A549 (cell line): ENCODE measurements at regions not wholly inside any gene's neighbourhood (a gene's known extent, or its start where the extent isn't known, plus 50 kb on each side); places are given as distances from the start of the nearest gene placed in this dataset.

Experiments
- ATAC-seq, 2 experiments: fragments of 200-7000 bp in 1 of 2; fragments of >200 bp in 1 of 2; cut with Nextera tagmentation in 1 of 2; cut with Tn5 transposase in 1 of 2; 3 replicates each; pipeline versions ENCODE4 v1.8.0 to v1.9.1; 2018 to 2020; ENCODE audit warnings: mild to moderate bottlenecking in 1 of 2, moderate library complexity in 1 of 2
- CTCF ChIA-PET: fragments of 300-600 bp; sonication (Branson Sonifier 250); formaldehyde crosslinking; extraction: SDS; loops from one replicate; lab custom pipeline; 2021; ENCODE audit warnings: antibody characterized with exemption, inconsistent platforms; lab: Yijun Ruan, JAX
- POLR2A ChIA-PET: fragments of 350-600 bp; formaldehyde crosslinking; extraction: SDS; loops from one replicate; lab custom pipeline; 2021; ENCODE audit warnings: antibody characterized with exemption, inconsistent platforms; lab: Yijun Ruan, JAX
- DNase-seq, 2 experiments: peaks; one replicate each; pipeline versions ENCODE4 v3.0.0 to v3.0.0-alpha.2; 2011 to 2016; ENCODE audit warnings: low read depth in 1 of 2, low spot score in 1 of 2
- FAIRE-seq: peaks from 2 replicates; lab custom pipeline; 2011; peaks lifted over from hg19 to GRCh38; lab: Jason Lieb, UNC
- H3K27ac ChIP-seq, 2 experiments: fragments of >200 bp; sonication (Bioruptor Twin); formaldehyde crosslinking; 3 replicates each; pipeline ENCODE4 v1.5.1; 2016 to 2017
- H3K4me1 ChIP-seq: fragments of >200 bp; sonication (Bioruptor Twin); formaldehyde crosslinking; 3 replicates; pipeline ENCODE4 v1.6.1; 2016
- H3K4me2 ChIP-seq: fragments of >200 bp; sonication (Bioruptor Twin); formaldehyde crosslinking; 3 replicates; pipeline ENCODE4 v1.6.1; 2016
- H3K4me3 ChIP-seq: fragments of >200 bp; sonication (Bioruptor Twin); formaldehyde crosslinking; 3 replicates; pipeline ENCODE4 v1.5.1; 2016
- H3K9me3 ChIP-seq: fragments of >200 bp; sonication (Bioruptor Twin); formaldehyde crosslinking; 3 replicates; pipeline ENCODE4 v1.6.1; 2016
- BHLHE40 ChIP-seq: IDR thresholded peaks from 2 replicates; pipeline ENCODE4 v1.6.1; 2012; ENCODE audit warnings: low read depth, low read length, inconsistent platforms
- CEBPB ChIP-seq, 2 experiments: fragments of >200 bp in 1 of 2; sonication (Bioruptor Twin) in 1 of 2; formaldehyde crosslinking in 1 of 2; IDR thresholded peaks; 2 replicates each; pipeline ENCODE4 v1.6.1; 2012 to 2016
- CHD4 ChIP-seq: fragments of 200-600 bp; sonication (generic); IDR thresholded peaks from 2 replicates; pipeline ENCODE4 v1.6.1; 2016; ENCODE audit warnings: antibody characterized with exemption, mild to moderate bottlenecking, borderline replicate concordance
- CTCF ChIP-seq: fragments of >200 bp; sonication (Bioruptor Twin); formaldehyde crosslinking; IDR thresholded peaks from 3 replicates; pipeline ENCODE4 v1.5.1; 2016
- EHMT2 ChIP-seq: fragments of 200-600 bp; sonication (generic); IDR thresholded peaks from 2 replicates; pipeline ENCODE4 v1.6.1; 2016; ENCODE audit warnings: antibody characterized with exemption, low read depth, mild to moderate bottlenecking, moderate library complexity
- EP300 ChIP-seq, 2 experiments: fragments of >200 bp; sonication (Bioruptor Twin); formaldehyde crosslinking; IDR thresholded peaks; 2 replicates in 1 of 2; 3 replicates in 1 of 2; pipeline ENCODE4 v1.6.1; 2016 to 2017
- FOSL2 ChIP-seq, 2 experiments: fragments of 450-650 bp in 1 of 2; fragments of >200 bp in 1 of 2; sonication (Bioruptor Twin) in 1 of 2; formaldehyde crosslinking; IDR thresholded peaks; 2 replicates each; pipeline versions ENCODE4 v1.5.0 to v1.6.1; 2016 to 2020; ENCODE audit warnings: mild to moderate bottlenecking in 1 of 2, moderate library complexity in 1 of 2
- GATA3 ChIP-seq: IDR thresholded peaks from 2 replicates; pipeline ENCODE4 v1.6.1; 2012; ENCODE audit warnings: borderline replicate concordance
- HDAC2 ChIP-seq: fragments of 200-600 bp; sonication (generic); IDR thresholded peaks from 2 replicates; pipeline ENCODE4 v1.6.1; 2016
- HES2 ChIP-seq: fragments of >200 bp; sonication (Bioruptor Twin); formaldehyde crosslinking; IDR thresholded peaks from 2 replicates; pipeline ENCODE4 v1.6.1; 2016
- HEYL ChIP-seq: fragments of 250-450 bp; sonication (Bioruptor Pico); IDR thresholded peaks from 2 replicates; pipeline ENCODE4 v1.8.0; 2021; ENCODE audit warnings: mild to moderate bottlenecking, moderate library complexity
- KDM1A ChIP-seq: fragments of 200-600 bp; sonication (generic); IDR thresholded peaks from 2 replicates; pipeline ENCODE4 v1.6.1; 2016; ENCODE audit warnings: low read depth, mild to moderate bottlenecking
- MAX ChIP-seq: IDR thresholded peaks from 2 replicates; pipeline ENCODE4 v1.6.1; 2012
- MAZ ChIP-seq: fragments of 150-350 bp; IDR thresholded peaks from 2 replicates; pipeline ENCODE4 v1.6.1; 2014; ENCODE audit warnings: antibody characterized with exemption, low read depth, low read length, borderline replicate concordance
- NFE2L2 ChIP-seq: fragments of 150-350 bp; conservative IDR thresholded peaks from 2 replicates; pipeline ENCODE4 v1.6.1; 2014; ENCODE audit warnings: low read length
- PBX3 ChIP-seq: IDR thresholded peaks from 2 replicates; pipeline ENCODE4 v1.6.1; 2012
- POLR2AphosphoS2 ChIP-seq: conservative IDR thresholded peaks from 2 replicates; pipeline ENCODE4 v1.6.1; 2012; ENCODE audit warnings: low read length, improper control_type of control experiment, inconsistent platforms
- SREBF2 ChIP-seq: fragments of 450-650 bp; IDR thresholded peaks from 2 replicates; pipeline ENCODE4 v1.6.1; 2014; ENCODE audit warnings: mild to moderate bottlenecking, moderate library complexity
- TP53 ChIP-seq: fragments of 250-450 bp; sonication (Bioruptor Pico); IDR thresholded peaks from 2 replicates; pipeline ENCODE4 v1.5.0; 2021; ENCODE audit warnings: mild to moderate bottlenecking, moderate library complexity
- ZC3H11A ChIP-seq: fragments of 450-650 bp; IDR thresholded peaks from 2 replicates; pipeline ENCODE4 v1.6.1; 2014; ENCODE audit warnings: antibody characterized with exemption, mild to moderate bottlenecking
- ZFP36 ChIP-seq: fragments of 450-650 bp; IDR thresholded peaks from 2 replicates; pipeline ENCODE4 v1.6.1; 2014; ENCODE audit warnings: borderline replicate concordance; ENCODE audit not compliant: partially characterized antibody
- WGBS: methylation state at CpG from one replicate; pipeline ENCODE4 v1.1.6; 2017; ENCODE audit errors: missing lambda C conversion rate; 5-methylcytosine and 5-hydroxymethylcytosine counted together
- TF ChIP-seq, protein P1 (sequence below): fragments of 150-350 bp; IDR thresholded peaks from 2 replicates; pipeline ENCODE4 v1.6.1; 2014; ENCODE audit warnings: low read depth, mild to moderate bottlenecking, low read length
- TF ChIP-seq, protein P2 (sequence below): fragments of >200 bp; sonication (Bioruptor Twin); formaldehyde crosslinking; IDR thresholded peaks from 3 replicates; pipeline ENCODE4 v1.6.1; 2016
- TF ChIP-seq, protein P3 (sequence below): fragments of 200-600 bp; sonication (generic); IDR thresholded peaks from 2 replicates; pipeline ENCODE4 v1.6.1; 2016; ENCODE audit warnings: antibody characterized with exemption, mild to moderate bottlenecking, moderate library complexity

- no peak for TF ChIP-seq MAX
- no peak for TF ChIP-seq HEYL
- TF ChIP-seq ZC3H11A, result no peak
- no peak for TF ChIP-seq NFE2L2
- TF ChIP-seq ZFP36, result no peak
- no peak for TF ChIP-seq EP300 (IDR thresholded peaks at IDR 0.05)
- TF ChIP-seq, all 56 proteins: peak for 0
- ATAC-seq (no peak), FAIRE-seq (no peak), DNase-seq (no peak)
- POLR2A ChIA-PET, result no interaction called here
- Histone ChIP-seq H3K9me3 (no peaks in the 10 kb centered on the region), H3K4me1 (no peaks in the 10 kb centered on the region), H3K4me3 (no peak overlapping the region), H3K4me2 (no peak overlapping the region), H3K27ac (no peak overlapping the region)
- 15% methylated on average over 8 of the region's 8 CpGs for WGBS
- CTCF ChIA-PET, result no interaction called here
Observed at GRCh38 chr5:2284678-2285077, 402.0 kb upstream of the IRX4 start.

DNA sequence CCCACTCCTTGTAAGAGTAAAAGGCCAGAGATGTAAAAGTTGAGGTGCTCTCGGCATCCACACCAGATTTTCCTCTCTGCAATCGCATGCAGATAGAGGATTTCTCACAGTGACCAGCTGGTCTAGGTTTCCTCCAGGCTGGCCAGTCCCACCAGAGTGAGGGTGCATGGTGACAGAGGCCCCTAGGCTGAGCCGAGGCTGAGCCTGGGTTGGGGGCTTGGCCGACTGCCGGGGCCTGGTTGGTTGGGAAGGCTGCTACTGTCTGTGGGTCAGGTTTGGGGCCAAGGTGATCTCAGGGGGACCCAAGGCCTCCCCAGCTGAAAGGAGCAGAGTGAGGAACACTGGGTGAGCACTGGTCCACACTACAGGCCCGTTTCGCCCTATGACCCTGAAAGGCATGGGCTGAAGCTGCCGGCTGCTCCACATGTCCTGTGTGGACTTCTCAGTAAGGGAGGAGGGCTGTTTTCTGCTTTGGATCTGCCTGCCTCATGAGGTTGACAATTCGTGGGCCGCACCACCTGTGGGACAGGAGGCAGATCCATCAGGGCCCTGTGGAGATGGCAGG lies 400.8 kb upstream of the IRX4 start:
- no peak for TF ChIP-seq HES2
- no peak for TF ChIP-seq PBX3
- no peak for TF ChIP-seq CTCF
- TF ChIP-seq MAZ, result no peak
- no peak for TF ChIP-seq BHLHE40
- TF ChIP-seq TP53 (CRISPR knock-in tag), result no peak
- TF ChIP-seq HDAC2, result no peak
- TF ChIP-seq, all 56 proteins: peak for 0
- Histone ChIP-seq H3K9me3 (no peaks in the 10 kb centered on the region), H3K4me2 (no peak overlapping the region), H3K4me1 (no peaks in the 10 kb centered on the region), H3K27ac (no peak overlapping the region), H3K4me3 (no peak overlapping the region)
- FAIRE-seq, result no peak
- WGBS, result 27% methylated on average over 10 of the region's 10 CpGs
- no peak for ATAC-seq
- ChIA-PET POLR2A (no interaction called here), CTCF (no interaction called here)
- no peak for DNase-seq

- WGBS, result 19% methylated on average over 7 of the region's 7 CpGs
- POLR2A ChIA-PET, result no interaction called here
- CTCF ChIA-PET, result no interaction called here
- TF ChIP-seq NFE2L2, result no peak
- no peak for TF ChIP-seq SREBF2
- no peak for TF ChIP-seq POLR2AphosphoS2
- TF ChIP-seq CHD4, result no peak
- TF ChIP-seq, protein P1, sequence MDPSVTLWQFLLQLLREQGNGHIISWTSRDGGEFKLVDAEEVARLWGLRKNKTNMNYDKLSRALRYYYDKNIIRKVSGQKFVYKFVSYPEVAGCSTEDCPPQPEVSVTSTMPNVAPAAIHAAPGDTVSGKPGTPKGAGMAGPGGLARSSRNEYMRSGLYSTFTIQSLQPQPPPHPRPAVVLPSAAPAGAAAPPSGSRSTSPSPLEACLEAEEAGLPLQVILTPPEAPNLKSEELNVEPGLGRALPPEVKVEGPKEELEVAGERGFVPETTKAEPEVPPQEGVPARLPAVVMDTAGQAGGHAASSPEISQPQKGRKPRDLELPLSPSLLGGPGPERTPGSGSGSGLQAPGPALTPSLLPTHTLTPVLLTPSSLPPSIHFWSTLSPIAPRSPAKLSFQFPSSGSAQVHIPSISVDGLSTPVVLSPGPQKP, result no peak
- TF ChIP-seq KDM1A, result no peak
- TF ChIP-seq FOSL2 (IDR thresholded peaks at IDR 0.05), result no peak
- TF ChIP-seq FOSL2 (CRISPR knock-in tag; IDR thresholded peaks at IDR 0.05), result no peak
- TF ChIP-seq, protein P2, sequence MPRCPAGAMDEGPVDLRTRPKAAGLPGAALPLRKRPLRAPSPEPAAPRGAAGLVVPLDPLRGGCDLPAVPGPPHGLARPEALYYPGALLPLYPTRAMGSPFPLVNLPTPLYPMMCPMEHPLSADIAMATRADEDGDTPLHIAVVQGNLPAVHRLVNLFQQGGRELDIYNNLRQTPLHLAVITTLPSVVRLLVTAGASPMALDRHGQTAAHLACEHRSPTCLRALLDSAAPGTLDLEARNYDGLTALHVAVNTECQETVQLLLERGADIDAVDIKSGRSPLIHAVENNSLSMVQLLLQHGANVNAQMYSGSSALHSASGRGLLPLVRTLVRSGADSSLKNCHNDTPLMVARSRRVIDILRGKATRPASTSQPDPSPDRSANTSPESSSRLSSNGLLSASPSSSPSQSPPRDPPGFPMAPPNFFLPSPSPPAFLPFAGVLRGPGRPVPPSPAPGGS, result no peak
- TF ChIP-seq EHMT2, result no peak
- TF ChIP-seq HEYL, result no peak
- no peak for TF ChIP-seq CEBPB (IDR thresholded peaks at IDR 0.05)
- TF ChIP-seq GATA3, result no peak
- TF ChIP-seq HES2, result no peak
- TF ChIP-seq, protein P3, sequence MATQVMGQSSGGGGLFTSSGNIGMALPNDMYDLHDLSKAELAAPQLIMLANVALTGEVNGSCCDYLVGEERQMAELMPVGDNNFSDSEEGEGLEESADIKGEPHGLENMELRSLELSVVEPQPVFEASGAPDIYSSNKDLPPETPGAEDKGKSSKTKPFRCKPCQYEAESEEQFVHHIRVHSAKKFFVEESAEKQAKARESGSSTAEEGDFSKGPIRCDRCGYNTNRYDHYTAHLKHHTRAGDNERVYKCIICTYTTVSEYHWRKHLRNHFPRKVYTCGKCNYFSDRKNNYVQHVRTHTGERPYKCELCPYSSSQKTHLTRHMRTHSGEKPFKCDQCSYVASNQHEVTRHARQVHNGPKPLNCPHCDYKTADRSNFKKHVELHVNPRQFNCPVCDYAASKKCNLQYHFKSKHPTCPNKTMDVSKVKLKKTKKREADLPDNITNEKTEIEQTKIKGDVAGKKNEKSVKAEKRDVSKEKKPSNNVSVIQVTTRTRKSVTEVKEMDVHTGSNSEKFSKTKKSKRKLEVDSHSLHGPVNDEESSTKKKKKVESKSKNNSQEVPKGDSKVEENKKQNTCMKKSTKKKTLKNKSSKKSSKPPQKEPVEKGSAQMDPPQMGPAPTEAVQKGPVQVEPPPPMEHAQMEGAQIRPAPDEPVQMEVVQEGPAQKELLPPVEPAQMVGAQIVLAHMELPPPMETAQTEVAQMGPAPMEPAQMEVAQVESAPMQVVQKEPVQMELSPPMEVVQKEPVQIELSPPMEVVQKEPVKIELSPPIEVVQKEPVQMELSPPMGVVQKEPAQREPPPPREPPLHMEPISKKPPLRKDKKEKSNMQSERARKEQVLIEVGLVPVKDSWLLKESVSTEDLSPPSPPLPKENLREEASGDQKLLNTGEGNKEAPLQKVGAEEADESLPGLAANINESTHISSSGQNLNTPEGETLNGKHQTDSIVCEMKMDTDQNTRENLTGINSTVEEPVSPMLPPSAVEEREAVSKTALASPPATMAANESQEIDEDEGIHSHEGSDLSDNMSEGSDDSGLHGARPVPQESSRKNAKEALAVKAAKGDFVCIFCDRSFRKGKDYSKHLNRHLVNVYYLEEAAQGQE, result no peak
Observed at GRCh38 chr5:2282893-2283292, 400.2 kb upstream of the IRX4 start.

More at GRCh38 chr5:2282893-2283292, 400.2 kb upstream of the IRX4 start:
- no peak for ATAC-seq
- Histone ChIP-seq H3K4me2 (no peak overlapping the region), H3K27ac (no peak overlapping the region), H3K4me1 (no peaks in the 10 kb centered on the region), H3K4me3 (no peak overlapping the region), H3K9me3 (no peaks in the 10 kb centered on the region)
- no peak for DNase-seq
- no peak for FAIRE-seq
